ENCODE measurements at regions not wholly inside any gene's neighbourhood (a gene's known extent, or its start where the extent isn't known, plus 50 kb on each side); places are given as distances from the start of the nearest gene placed in this dataset.

DNA sequence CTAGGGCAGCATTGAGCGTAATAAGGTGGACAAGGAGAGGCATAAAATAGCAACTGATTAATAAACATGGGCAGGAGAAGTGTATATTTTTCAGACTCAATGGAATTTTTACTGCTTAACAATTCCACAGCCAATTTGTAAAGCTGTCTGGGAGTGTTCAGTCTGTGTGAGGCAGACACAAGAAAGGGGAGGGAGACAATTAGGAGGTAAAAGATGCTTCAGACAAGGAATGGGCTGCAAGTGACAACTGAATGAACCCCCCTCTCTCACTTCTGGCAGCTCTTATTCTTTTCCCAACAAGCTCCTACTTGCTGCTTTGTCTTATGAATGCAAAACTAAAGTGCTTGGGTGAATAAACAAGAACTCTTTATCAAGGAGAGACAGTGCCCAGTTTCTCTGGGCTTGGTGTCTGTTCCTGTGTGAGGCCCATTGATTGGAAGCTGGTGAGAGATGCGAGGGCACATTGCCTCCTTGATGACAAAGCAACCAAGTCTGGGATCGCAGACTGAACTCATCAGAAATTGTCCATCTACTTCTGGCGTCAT is 575.3 kb downstream of the RNF144B start:
- Histone ChIP-seq H3K36me3 (ENCODE audit: control insufficient read depth in 2 of 2, extremely low read depth in 1 of 2, insufficient read depth in 2 of 2, low read length in 2 of 2) (no peaks in the 10 kb centered on the region), H3K9me3 (replicated peaks; ENCODE audit: control insufficient read depth, insufficient read depth, low read length) (peaks cover 2% of the 10 kb centered on the region), H3K4me2 (ENCODE audit: insufficient read depth, low read length) (no peak overlapping the region), H3K27me3 (ENCODE audit: control insufficient read depth in 2 of 2, insufficient read depth in 2 of 2, low read length in 2 of 2) (no peaks in the 10 kb centered on the region), H3K4me1 (ENCODE audit: control insufficient read depth, extremely low read depth, insufficient read depth, low read length) (no peaks in the 10 kb centered on the region), H3K27ac (ENCODE audit: insufficient read depth, low read depth, low read length) (no peak overlapping the region), H3K4me3 (replicated peaks in 1 of 3; ENCODE audit: insufficient read depth in 1 of 3, low read depth in 1 of 3, low read length in 3 of 3) (no peak overlapping the region), H3K79me2 (ENCODE audit: control insufficient read depth, insufficient read depth, low read length) (no peaks in the 10 kb centered on the region), H3K9me1 (replicated peaks; ENCODE audit: control insufficient read depth, extremely low read depth, insufficient read depth, low read length) (no peaks in the 10 kb centered on the region), H3K9ac (replicated peaks; ENCODE audit: extremely low read depth, insufficient read depth, low read length) (no peak overlapping the region), H4K20me1 (replicated peaks; ENCODE audit: control insufficient read depth, extremely low read depth, insufficient read depth, low read length) (no peaks in the 10 kb centered on the region), H2AFZ (ENCODE audit: low read depth, low read length) (no peak overlapping the region)
- ChIA-PET POLR2A (no interaction called here), CTCF (no interaction called here)
- TF ChIP-seq FOS (IDR thresholded peaks at IDR 0.05; ENCODE audit: borderline replicate concordance, insufficient read depth, low read length) (no peak), EZH2 (IDR thresholded peaks at IDR 0.05; ENCODE audit: borderline replicate concordance, low read depth, low read length, severe bottlenecking) (no peak), POLR2A (IDR thresholded peaks at IDR 0.05; ENCODE audit: low read depth, low read length) (no peak), MYC (IDR thresholded peaks at IDR 0.05; ENCODE audit: low read depth, low read length) (no peak), JUN (IDR thresholded peaks at IDR 0.05; ENCODE audit: borderline replicate concordance, insufficient read depth, insufficient read length, low read depth) (no peak), POLR2AphosphoS5 (IDR thresholded peaks at IDR 0.05; ENCODE audit: insufficient read depth, low read depth, low read length) (no peak)
- TF ChIP-seq, protein P1, sequence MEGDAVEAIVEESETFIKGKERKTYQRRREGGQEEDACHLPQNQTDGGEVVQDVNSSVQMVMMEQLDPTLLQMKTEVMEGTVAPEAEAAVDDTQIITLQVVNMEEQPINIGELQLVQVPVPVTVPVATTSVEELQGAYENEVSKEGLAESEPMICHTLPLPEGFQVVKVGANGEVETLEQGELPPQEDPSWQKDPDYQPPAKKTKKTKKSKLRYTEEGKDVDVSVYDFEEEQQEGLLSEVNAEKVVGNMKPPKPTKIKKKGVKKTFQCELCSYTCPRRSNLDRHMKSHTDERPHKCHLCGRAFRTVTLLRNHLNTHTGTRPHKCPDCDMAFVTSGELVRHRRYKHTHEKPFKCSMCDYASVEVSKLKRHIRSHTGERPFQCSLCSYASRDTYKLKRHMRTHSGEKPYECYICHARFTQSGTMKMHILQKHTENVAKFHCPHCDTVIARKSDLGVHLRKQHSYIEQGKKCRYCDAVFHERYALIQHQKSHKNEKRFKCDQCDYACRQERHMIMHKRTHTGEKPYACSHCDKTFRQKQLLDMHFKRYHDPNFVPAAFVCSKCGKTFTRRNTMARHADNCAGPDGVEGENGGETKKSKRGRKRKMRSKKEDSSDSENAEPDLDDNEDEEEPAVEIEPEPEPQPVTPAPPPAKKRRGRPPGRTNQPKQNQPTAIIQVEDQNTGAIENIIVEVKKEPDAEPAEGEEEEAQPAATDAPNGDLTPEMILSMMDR (IDR thresholded peaks at IDR 0.05; ENCODE audit: extremely low read depth in 1 of 2, insufficient read depth in 1 of 2, low read depth in 1 of 2, low read length in 2 of 2), result no peak
- TF ChIP-seq, protein P2, sequence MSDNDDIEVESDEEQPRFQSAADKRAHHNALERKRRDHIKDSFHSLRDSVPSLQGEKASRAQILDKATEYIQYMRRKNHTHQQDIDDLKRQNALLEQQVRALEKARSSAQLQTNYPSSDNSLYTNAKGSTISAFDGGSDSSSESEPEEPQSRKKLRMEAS (IDR thresholded peaks at IDR 0.05; ENCODE audit: insufficient read depth, insufficient read length), result no peak
- FAIRE-seq, result no peak
- intact Hi-C loops (cut with micrococcal nuclease) (no loop called here), dilution Hi-C loops (cut with MboI; ENCODE audit: extremely low pct_ligation_motif_present, low sequenced_read_pairs) (no loop called here)
- BruUV-seq (replicated peaks), result no TSS peak
- DNase-seq (ENCODE audit: low read depth, low spot score), result no peak

All from endothelial cell of umbilical vein (primary cell).